Natural killer cell (primary cell): ENCODE measurements at regions not wholly inside any gene's neighbourhood (a gene's known extent, or its start where the extent isn't known, plus 50 kb on each side); places are given as distances from the start of the nearest gene placed in this dataset.

Experiments
- ATAC-seq, 3 donors: fragments of 150-1000 bp in 2 of 3; fragments of 200-7000 bp in 1 of 3; cut with Tn5 transposase; 1 replicate in 1 of 3; 2 replicates in 2 of 3; pipeline ENCODE4 v1.10.0; 2021; ENCODE audit warnings: mild to moderate bottlenecking in 2 of 3, moderate library complexity in 2 of 3
- DNase-seq, 2 donors: peaks; one replicate each; pipeline versions ENCODE4 v3.0.0 to v3.0.0-alpha.2; 2013 to 2021; ENCODE audit warnings: mixed read lengths in 1 of 2
- H3K27ac ChIP-seq: one replicate; pipeline ENCODE4 v1.5.1; 2013; ENCODE audit warnings: mild to moderate bottlenecking, low read length
- H3K27me3 ChIP-seq: one replicate; pipeline ENCODE4 v1.6.1; 2013; ENCODE audit warnings: low read length; ENCODE audit not compliant: control insufficient read depth, insufficient read depth
- H3K36me3 ChIP-seq: one replicate; pipeline ENCODE4 v1.6.1; 2013; ENCODE audit warnings: low read length; ENCODE audit not compliant: control insufficient read depth, insufficient read depth
- H3K4me1 ChIP-seq: one replicate; pipeline ENCODE4 v1.6.1; 2013; ENCODE audit warnings: low read length; ENCODE audit not compliant: control insufficient read depth, insufficient read depth
- H3K4me3 ChIP-seq: one replicate; pipeline ENCODE4 v1.5.1; 2013; ENCODE audit warnings: low read length
- H3K9me3 ChIP-seq: one replicate; pipeline ENCODE4 v1.6.1; 2013; ENCODE audit warnings: low read length; ENCODE audit not compliant: control insufficient read depth, insufficient read depth
- H3K27ac Mint-ChIP-seq, 2 donors: one replicate each; pipeline ENCODE4 v1.8.0; 2022; ENCODE audit warnings: mild to moderate bottlenecking in 2 of 2, mixed read lengths in 2 of 2, moderate library complexity in 1 of 2
- H3K27me3 Mint-ChIP-seq, 2 donors: one replicate each; pipeline ENCODE4 v1.8.0; 2022; ENCODE audit warnings: low read depth in 2 of 2, mixed read lengths in 2 of 2
- H3K36me3 Mint-ChIP-seq: one replicate; pipeline ENCODE4 v1.8.0; 2022; ENCODE audit warnings: mixed read lengths
- H3K4me1 Mint-ChIP-seq, 2 donors: one replicate each; pipeline ENCODE4 v1.8.0; 2022; ENCODE audit warnings: mixed read lengths in 2 of 2
- H3K4me3 Mint-ChIP-seq: one replicate; pipeline ENCODE4 v1.8.0; 2022; ENCODE audit warnings: mild to moderate bottlenecking, moderate library complexity, mixed read lengths
- H3K9me3 Mint-ChIP-seq, 2 donors: one replicate each; pipeline ENCODE4 v1.8.0; 2022; ENCODE audit warnings: mixed read lengths in 2 of 2
- CTCF ChIP-seq: fragments of 200-600 bp; IDR thresholded peaks from one replicate; pipeline ENCODE4 v1.8.0; 2022; ENCODE audit warnings: antibody characterized with exemption
- WGBS: methylation state at CpG from one replicate; pipeline ENCODE4 v1.1.7; 2013; ENCODE audit warnings: missing lambda C conversion rate; ENCODE audit not compliant: insufficient coverage; 5-methylcytosine and 5-hydroxymethylcytosine counted together
- intact Hi-C: fragments of 100-400 bp; cut with micrococcal nuclease; formaldehyde crosslinking; loops from one replicate; pipeline ENCODE4 v1.14.2; 2022

GRCh38 chr19:32105527-32106310 lies 239.7 kb upstream of the ZNF507 start:
- DNase-seq = no peak
- no peak overlapping the region for H3K4me3 ChIP-seq
- Mint-ChIP-seq H3K36me3 (no peaks in the 10 kb centered on the region), H3K4me1 (peaks cover 4 to 6% of the 10 kb centered on the region in 2 donors), H3K4me3 (no peak overlapping the region), H3K9me3 (no peaks in the 10 kb centered on the region), H3K27me3 (peaks cover 23 to 24% of the 10 kb centered on the region in 2 donors), H3K27ac (no peak overlapping the region)
- 88% methylated on average over 15 of the region's 16 CpGs for WGBS
- H3K4me1 ChIP-seq = no peaks in the 10 kb centered on the region
- intact Hi-C loops = no loop called here
- H3K27ac ChIP-seq = no peak overlapping the region
- peaks cover 4% of the 10 kb centered on the region for H3K27me3 ChIP-seq
- TF ChIP-seq CTCF = no peak
- no peaks in the 10 kb centered on the region for H3K9me3 ChIP-seq
- H3K36me3 ChIP-seq = no peaks in the 10 kb centered on the region
- ATAC-seq = no peak

DNA sequence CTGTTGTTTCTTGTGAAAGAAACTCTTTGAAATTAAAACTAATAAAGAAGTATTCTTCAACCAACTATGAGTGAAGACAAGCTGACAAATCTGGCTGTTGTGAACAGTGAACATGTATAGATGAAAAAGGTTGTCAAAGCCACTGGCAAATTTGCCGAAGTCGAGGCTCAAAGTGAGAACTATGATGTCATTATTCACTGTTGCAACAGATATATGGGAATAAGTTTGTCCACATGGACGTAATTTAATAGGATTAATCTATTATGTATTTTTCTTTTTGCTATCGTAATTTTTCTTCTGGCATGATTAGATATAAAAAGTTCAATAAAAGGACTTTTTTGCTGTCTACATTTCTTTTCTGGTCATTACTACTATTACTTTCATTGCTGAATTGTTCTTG lies 223.2 kb upstream of the ZNF507 start:
- Histone ChIP-seq H3K4me1 (no peaks in the 10 kb centered on the region), H3K27me3 (no peaks in the 10 kb centered on the region), H3K9me3 (peaks cover 3% of the 10 kb centered on the region), H3K36me3 (no peaks in the 10 kb centered on the region), H3K4me3 (no peak overlapping the region), H3K27ac (no peak overlapping the region)
- ATAC-seq (no peak), DNase-seq (no peak)
- no peak overlapping the region for H3K27ac Mint-ChIP-seq
- TF ChIP-seq CTCF = no peak
- H3K4me3 Mint-ChIP-seq = no peak overlapping the region
- 70% methylated on average over 3 of the region's 4 CpGs for WGBS
- H3K36me3 Mint-ChIP-seq = no peaks in the 10 kb centered on the region
- no peaks in the 10 kb centered on the region for H3K27me3 Mint-ChIP-seq
- intact Hi-C loops = no loop called here
- H3K4me1 Mint-ChIP-seq = peaks cover 0 to 6% of the 10 kb centered on the region in 2 donors
- peaks cover 3 to 4% of the 10 kb centered on the region in 2 donors for H3K9me3 Mint-ChIP-seq

- Histone ChIP-seq H3K4me3 (no peak overlapping the region), H3K4me1 (no peaks in the 10 kb centered on the region), H3K27me3 (no peaks in the 10 kb centered on the region), H3K9me3 (peaks cover 3% of the 10 kb centered on the region), H3K36me3 (no peaks in the 10 kb centered on the region), H3K27ac (no peak overlapping the region)
- Mint-ChIP-seq H3K27me3 (no peaks in the 10 kb centered on the region), H3K9me3 (no peaks in the 10 kb centered on the region), H3K27ac (no peak overlapping the region), H3K4me1 (peaks cover 0 to 6% of the 10 kb centered on the region in 2 donors), H3K36me3 (no peaks in the 10 kb centered on the region), H3K4me3 (no peak overlapping the region)
- intact Hi-C loops = no loop called here
- no peak for TF ChIP-seq CTCF
- DNase-seq = no peak
- ATAC-seq = no peak
- WGBS = 36% methylated on average over 11 of the region's 11 CpGs
Observed at GRCh38 chr19:32123355-32123940, 222.0 kb upstream of the ZNF507 start.
